Keratinocyte (primary cell): ENCODE measurements at regions not wholly inside any gene's neighbourhood (a gene's known extent, or its start where the extent isn't known, plus 50 kb on each side); places are given as distances from the start of the nearest gene placed in this dataset.

Source experiments
- DNase-seq: peaks from one replicate; pipeline ENCODE4 v3.0.0-alpha.2; 2011; ENCODE audit warnings: low read depth, missing footprints, low spot score
- FAIRE-seq: peaks from 2 replicates; lab custom pipeline; 2011; peaks lifted over from hg19 to GRCh38; lab: Jason Lieb, UNC
- H2AFZ ChIP-seq: 2 replicates; pipeline ENCODE4 v1.6.0; 2012; ENCODE audit warnings: low read length, control low read depth, inconsistent platforms; ENCODE audit not compliant: control insufficient read depth
- H3K27ac ChIP-seq: 2 replicates; pipeline ENCODE4 v1.5.1; 2011; ENCODE audit warnings: low read length; ENCODE audit not compliant: control insufficient read depth, insufficient read depth
- H3K27me3 ChIP-seq: 3 replicates; pipeline ENCODE4 v1.6.0; 2011; ENCODE audit warnings: low read length; ENCODE audit not compliant: control insufficient read depth, insufficient read depth; ENCODE audit errors: extremely low read depth
- H3K36me3 ChIP-seq, 2 experiments: 2 replicates in 1 of 2; 3 replicates in 1 of 2; pipeline ENCODE4 v1.5.1; 2011; ENCODE audit warnings: low read length in 2 of 2, mild to moderate bottlenecking in 1 of 2; ENCODE audit not compliant: control insufficient read depth in 2 of 2, insufficient read depth in 2 of 2; ENCODE audit errors: extremely low read depth in 1 of 2
- H3K4me1 ChIP-seq: 3 replicates; pipeline ENCODE4 v1.5.1; 2011; ENCODE audit warnings: low read length; ENCODE audit not compliant: control insufficient read depth, insufficient read depth; ENCODE audit errors: extremely low read depth
- H3K4me2 ChIP-seq: 3 replicates; pipeline ENCODE4 v1.6.0; 2011; ENCODE audit warnings: low read depth, low read length; ENCODE audit not compliant: control insufficient read depth, insufficient read depth; ENCODE audit errors: extremely low read depth
- H3K4me3 ChIP-seq, 3 experiments: fragments of 200-600 bp in 1 of 3; sonication (generic) in 1 of 3; 2 replicates in 2 of 3; 3 replicates in 1 of 3; pipeline ENCODE4 v1.5.1; 2011 to 2016; ENCODE audit warnings: low read length in 3 of 3, mild to moderate bottlenecking in 3 of 3, control low read depth in 2 of 3, inconsistent platforms in 1 of 3, low read depth in 1 of 3, mixed read lengths in 1 of 3, mixed run types in 1 of 3, moderate library complexity in 1 of 3; ENCODE audit not compliant: control insufficient read depth in 2 of 3, insufficient read depth in 2 of 3; ENCODE audit errors: extremely low read depth in 1 of 3
- H3K79me2 ChIP-seq: 2 replicates; pipeline ENCODE4 v1.6.0; 2012; ENCODE audit warnings: low read length; ENCODE audit not compliant: control insufficient read depth, insufficient read depth
- H3K9ac ChIP-seq: 3 replicates; pipeline ENCODE4 v1.6.0; 2011; ENCODE audit warnings: low read length; ENCODE audit not compliant: control insufficient read depth, insufficient read depth; ENCODE audit errors: extremely low read depth
- H3K9me1 ChIP-seq: 3 replicates; pipeline ENCODE4 v1.6.0; 2011; ENCODE audit warnings: low read length; ENCODE audit not compliant: control insufficient read depth, insufficient read depth; ENCODE audit errors: extremely low read depth
- H3K9me3 ChIP-seq: 2 replicates; pipeline ENCODE4 v1.5.1; 2012; ENCODE audit warnings: low read depth, low read length; ENCODE audit not compliant: control insufficient read depth
- H4K20me1 ChIP-seq: 3 replicates; pipeline ENCODE4 v1.6.0; 2011; ENCODE audit warnings: low read length; ENCODE audit not compliant: control insufficient read depth, insufficient read depth; ENCODE audit errors: extremely low read depth
- CTCF ChIP-seq, 3 experiments: IDR thresholded peaks in 1 of 3; conservative IDR thresholded peaks in 1 of 3; optimal IDR thresholded peaks in 1 of 3; 2 replicates in 2 of 3; 3 replicates in 1 of 3; pipeline versions ENCODE3 to v1.5.1; 2011; ENCODE audit warnings: low read length in 3 of 3, mild to moderate bottlenecking in 3 of 3, moderate library complexity in 2 of 3, control low read depth in 1 of 3, inconsistent platforms in 1 of 3; ENCODE audit not compliant: insufficient read depth in 2 of 3; ENCODE audit errors: extremely low read depth in 1 of 3
- EZH2 ChIP-seq: IDR thresholded peaks from one replicate; pipeline ENCODE4 v1.6.1; 2012; ENCODE audit warnings: inconsistent platforms, mild to moderate bottlenecking, low read length, moderate library complexity
- dilution Hi-C: fragments of 300-500 bp; cut with MboI; formaldehyde crosslinking; loops from one replicate; pipeline ENCODE4 v1.7.0; 2020; ENCODE audit warnings: low sequenced_read_pairs; ENCODE audit not compliant: extremely low pct_ligation_motif_present

- FAIRE-seq (no peak), DNase-seq (no peak)
- Histone ChIP-seq H3K9me3 (peaks cover 3% of the 10 kb centered on the region), H4K20me1 (no peaks in the 10 kb centered on the region), H3K9ac (no peak overlapping the region), H3K36me3 (no peaks in the 10 kb centered on the region), H3K4me1 (no peaks in the 10 kb centered on the region), H3K27ac (no peak overlapping the region), H3K4me2 (no peak overlapping the region), H3K9me1 (no peaks in the 10 kb centered on the region), H3K4me3 (no peak overlapping the region), H3K79me2 (no peaks in the 10 kb centered on the region), H2AFZ (no peak overlapping the region), H3K27me3 (no peaks in the 10 kb centered on the region)
- dilution Hi-C loops = no loop called here
- TF ChIP-seq EZH2 (no peak), CTCF (optimal IDR thresholded peaks at IDR 0.05 in 1 of 3, IDR thresholded peaks at IDR 0.05 in 1 of 3, conservative IDR thresholded peaks at IDR 0.05 in 1 of 3; ENCODE audit: extremely low read depth in 1 of 3, insufficient read depth in 2 of 3, low read length in 3 of 3) (no peak)
Measured at GRCh38 chr13:82292334-82292733, 1589.9 kb downstream of the SLITRK1 start.

GRCh38 chr13:82291852-82292251 lies 1590.4 kb downstream of the SLITRK1 start:
- dilution Hi-C loops = no loop called here
- H3K4me2 ChIP-seq = no peak overlapping the region
- no peak for FAIRE-seq

More at GRCh38 chr13:82291852-82292251, 1590.4 kb downstream of the SLITRK1 start:
- H3K4me3 ChIP-seq = no peak overlapping the region
- H3K4me1 ChIP-seq = no peaks in the 10 kb centered on the region
- no peak for DNase-seq
- H3K9ac ChIP-seq = no peak overlapping the region
- H4K20me1 ChIP-seq = no peaks in the 10 kb centered on the region
- peaks cover 3% of the 10 kb centered on the region for H3K9me3 ChIP-seq
- no peak overlapping the region for H3K27ac ChIP-seq
- TF ChIP-seq EZH2 = no peak
- TF ChIP-seq CTCF (optimal IDR thresholded peaks at IDR 0.05 in 1 of 3, IDR thresholded peaks at IDR 0.05 in 1 of 3, conservative IDR thresholded peaks at IDR 0.05 in 1 of 3; ENCODE audit: extremely low read depth in 1 of 3, insufficient read depth in 2 of 3, low read length in 3 of 3) = no peak
- no peaks in the 10 kb centered on the region for H3K9me1 ChIP-seq
- H3K27me3 ChIP-seq = no peaks in the 10 kb centered on the region
- no peaks in the 10 kb centered on the region for H3K36me3 ChIP-seq
- H2AFZ ChIP-seq = no peak overlapping the region
- no peaks in the 10 kb centered on the region for H3K79me2 ChIP-seq
